HUES64 (cell line): ENCODE measurements at regions not wholly inside any gene's neighbourhood (a gene's known extent, or its start where the extent isn't known, plus 50 kb on each side); places are given as distances from the start of the nearest gene placed in this dataset.

Experiments
- H3K27ac ChIP-seq: 2 replicates; pipeline ENCODE4 v1.7.0; 2013; ENCODE audit warnings: low read depth, low read length, inconsistent platforms
- H3K27me3 ChIP-seq: 2 replicates; pipeline ENCODE4 v1.6.1; 2013; ENCODE audit warnings: mild to moderate bottlenecking, low read length; ENCODE audit not compliant: insufficient read depth
- H3K36me3 ChIP-seq: 2 replicates; pipeline ENCODE4 v1.6.1; 2013; ENCODE audit warnings: mild to moderate bottlenecking, low read length; ENCODE audit not compliant: insufficient read depth
- H3K4me1 ChIP-seq: 2 replicates; pipeline ENCODE4 v1.6.1; 2013; ENCODE audit warnings: mild to moderate bottlenecking, low read length, moderate library complexity; ENCODE audit not compliant: insufficient read depth
- H3K4me3 ChIP-seq: 2 replicates; pipeline ENCODE4 v1.5.1; 2013; ENCODE audit warnings: mild to moderate bottlenecking, low read length, moderate library complexity
- H3K9ac ChIP-seq: 2 replicates; pipeline ENCODE4 v1.6.1; 2013; ENCODE audit warnings: mild to moderate bottlenecking, low read depth, low read length
- H3K9me3 ChIP-seq: 2 replicates; pipeline ENCODE4 v1.6.1; 2013; ENCODE audit warnings: low read depth, low read length; ENCODE audit not compliant: insufficient read depth
- WGBS: fragments of 150-250, 120-280 bp; methylation state at CpG from one replicate; pipeline ENCODE4 v1.1.7; 2013; ENCODE audit warnings: missing lambda C conversion rate; 5-methylcytosine and 5-hydroxymethylcytosine counted together

DNA sequence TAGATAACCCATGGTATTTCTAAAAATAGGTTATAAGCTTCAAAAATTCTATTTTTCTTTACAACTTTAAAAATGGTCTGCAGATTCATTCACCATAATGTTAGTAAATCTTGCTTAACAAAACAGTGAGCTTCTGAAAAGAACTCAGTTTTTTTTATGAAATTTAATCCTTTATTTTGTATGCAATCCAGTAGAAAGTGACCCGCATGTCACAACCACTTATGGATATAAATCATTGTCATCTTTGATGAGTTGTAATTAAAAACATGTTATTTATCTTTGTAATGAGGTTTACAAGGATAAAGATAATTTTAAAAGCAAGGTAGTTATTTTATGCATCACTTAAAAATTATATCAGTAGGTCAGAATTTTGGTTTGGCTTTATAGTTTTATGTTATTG lies 173.5 kb upstream of the SEMA3A start:
- Histone ChIP-seq H3K36me3 (no peaks in the 10 kb centered on the region), H3K4me1 (peaks cover 11% of the 10 kb centered on the region), H3K4me3 (no peak overlapping the region), H3K9ac (no peak overlapping the region), H3K27me3 (no peaks in the 10 kb centered on the region), H3K9me3 (no peaks in the 10 kb centered on the region), H3K27ac (no peak overlapping the region)
- WGBS: no CpG with 5 or more reads among the region's 1 CpG

DNA sequence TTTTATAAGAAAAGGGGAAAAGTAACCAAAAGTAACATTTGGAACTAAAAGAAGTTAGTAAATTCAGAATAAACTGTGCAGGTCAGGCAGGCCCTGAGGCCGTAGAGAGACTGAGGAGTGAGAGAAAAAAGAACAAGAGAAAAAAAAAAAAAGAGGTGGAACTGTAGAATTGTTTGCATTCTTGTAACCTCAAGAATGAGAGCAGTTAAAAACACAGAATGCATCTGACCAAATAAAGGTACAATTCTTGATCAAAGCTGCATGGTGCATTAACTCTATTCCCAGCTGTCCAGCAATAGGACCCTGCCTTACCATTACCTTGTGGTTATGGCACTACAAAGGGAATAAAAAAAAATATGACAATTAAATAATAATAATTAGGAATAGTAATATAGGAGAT lies 170.1 kb upstream of the SEMA3A start:
- Histone ChIP-seq H3K27me3 (no peaks in the 10 kb centered on the region), H3K4me3 (no peak overlapping the region), H3K9ac (no peak overlapping the region), H3K4me1 (peaks cover 11% of the 10 kb centered on the region), H3K36me3 (no peaks in the 10 kb centered on the region), H3K27ac (no peak overlapping the region), H3K9me3 (no peaks in the 10 kb centered on the region)
- WGBS: 63% methylated on average over 1 of the region's 1 CpG

DNA sequence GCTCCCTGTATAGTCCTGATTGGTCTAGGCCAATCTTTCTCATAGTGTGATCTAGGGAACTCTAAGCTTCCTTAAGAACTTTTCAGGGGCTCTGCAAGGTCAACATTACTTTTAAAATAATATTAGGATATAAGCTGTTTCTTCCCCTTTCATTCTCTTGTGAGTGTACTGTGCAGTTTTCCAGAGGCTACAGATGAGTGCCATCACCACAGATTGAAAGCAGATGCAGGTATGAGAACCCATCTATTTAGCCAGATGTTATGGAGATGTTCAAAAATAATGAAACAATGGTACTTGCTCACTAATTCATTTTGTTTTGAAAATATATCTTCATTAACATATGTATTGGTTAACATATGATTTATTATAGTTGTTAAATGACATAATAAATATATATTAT lies 169.2 kb upstream of the SEMA3A start:
- Histone ChIP-seq H3K4me3 (no peak overlapping the region), H3K27ac (no peak overlapping the region), H3K36me3 (no peaks in the 10 kb centered on the region), H3K9ac (no peak overlapping the region), H3K4me1 (peaks cover 11% of the 10 kb centered on the region), H3K9me3 (no peaks in the 10 kb centered on the region), H3K27me3 (no peaks in the 10 kb centered on the region)

DNA sequence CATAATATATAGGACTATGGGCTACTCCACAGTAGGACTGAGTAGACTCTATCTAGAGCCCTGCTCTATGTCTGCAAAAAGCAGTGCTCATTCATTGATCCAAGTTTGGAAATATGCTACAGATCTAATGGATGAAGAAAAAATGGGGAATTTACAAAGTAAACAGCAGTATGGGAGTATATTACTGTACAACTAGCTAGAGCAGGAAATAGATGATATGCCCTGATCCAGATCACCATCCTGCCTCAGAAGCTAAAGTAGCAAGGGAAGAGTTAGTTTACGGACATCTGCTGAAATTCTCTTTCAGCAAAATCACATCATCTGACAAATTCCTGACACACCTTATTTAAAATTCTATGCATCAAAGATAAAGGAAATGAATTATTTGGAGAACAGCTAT lies 168.2 kb upstream of the SEMA3A start:
- no peak overlapping the region for H3K27ac ChIP-seq
- H3K27me3 ChIP-seq: no peaks in the 10 kb centered on the region
- H3K4me3 ChIP-seq: no peak overlapping the region
- H3K4me1 ChIP-seq: peaks cover 11% of the 10 kb centered on the region
- WGBS: 100% methylated on average over 1 of the region's 1 CpG
- H3K9ac ChIP-seq: no peak overlapping the region
- no peaks in the 10 kb centered on the region for H3K36me3 ChIP-seq
- no peaks in the 10 kb centered on the region for H3K9me3 ChIP-seq

DNA sequence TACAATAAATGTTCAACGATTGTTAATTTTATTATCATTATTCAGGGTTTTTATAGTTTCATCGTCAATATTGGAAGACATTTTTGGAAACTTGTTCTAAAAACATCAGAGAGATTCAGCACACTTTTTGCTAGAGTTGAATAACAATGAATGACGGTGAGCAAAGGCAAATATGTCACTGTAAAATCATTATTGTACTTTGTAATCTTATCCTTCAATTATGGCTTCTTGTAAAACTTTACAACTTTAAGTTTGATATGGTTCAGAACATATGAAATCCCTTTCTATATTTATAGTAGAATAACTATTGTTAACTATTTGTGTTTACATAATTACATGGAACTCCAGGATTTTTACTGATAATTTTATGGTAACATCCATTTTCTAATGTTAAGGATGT lies 167.8 kb upstream of the SEMA3A start:
- WGBS: 100% methylated on average over 1 of the region's 3 CpGs
- H3K27me3 ChIP-seq: no peaks in the 10 kb centered on the region
- H3K4me1 ChIP-seq: peaks cover 11% of the 10 kb centered on the region
- no peak overlapping the region for H3K27ac ChIP-seq
- H3K4me3 ChIP-seq: no peak overlapping the region
- H3K9me3 ChIP-seq: no peaks in the 10 kb centered on the region
- H3K9ac ChIP-seq: no peak overlapping the region
- H3K36me3 ChIP-seq: no peaks in the 10 kb centered on the region

DNA sequence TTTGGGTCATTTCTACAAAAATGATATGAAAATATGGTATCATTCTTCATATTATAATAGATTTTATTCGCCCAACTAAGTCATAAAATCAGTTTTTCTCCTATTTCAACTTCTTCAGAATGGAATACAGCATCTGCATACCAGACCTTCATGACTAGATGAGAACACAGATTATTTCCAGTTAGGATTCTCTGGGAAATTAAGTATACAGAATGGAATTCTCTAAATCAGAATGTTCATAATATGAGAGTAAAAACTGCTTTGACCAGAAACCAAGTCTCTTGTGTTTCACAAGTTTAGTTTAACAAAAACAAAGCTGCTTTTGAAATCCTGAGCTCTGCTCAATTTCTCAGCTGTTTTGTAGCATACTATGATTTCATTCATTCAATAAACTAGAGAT lies 160.3 kb upstream of the SEMA3A start:
- H3K27me3 ChIP-seq: no peaks in the 10 kb centered on the region
- H3K4me3 ChIP-seq: no peak overlapping the region
- no peak overlapping the region for H3K27ac ChIP-seq
- H3K9me3 ChIP-seq: no peaks in the 10 kb centered on the region
- WGBS: no CpG with 5 or more reads among the region's 1 CpG
- H3K9ac ChIP-seq: no peak overlapping the region
- H3K4me1 ChIP-seq: no peaks in the 10 kb centered on the region
- no peaks in the 10 kb centered on the region for H3K36me3 ChIP-seq

DNA sequence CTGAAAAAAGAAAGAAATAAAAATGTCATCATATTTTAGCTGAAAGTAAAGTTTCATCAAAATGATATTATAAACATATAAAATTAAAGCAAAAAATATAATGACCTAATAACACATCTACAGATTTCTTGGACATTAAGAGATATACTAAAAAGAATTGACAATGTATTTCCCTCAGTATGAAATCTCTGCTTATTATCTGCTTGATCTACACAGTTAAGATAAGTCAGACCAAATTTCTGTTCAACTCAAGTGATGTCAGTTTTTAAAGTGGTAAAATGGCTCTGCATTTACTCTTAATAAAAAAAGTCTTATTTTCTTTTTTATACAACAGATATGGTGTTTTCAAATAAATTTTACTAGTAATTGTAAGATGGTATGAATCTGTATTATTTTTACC lies 159.4 kb upstream of the SEMA3A start:
- Histone ChIP-seq H3K4me1 (no peaks in the 10 kb centered on the region), H3K4me3 (no peak overlapping the region), H3K9me3 (no peaks in the 10 kb centered on the region), H3K9ac (no peak overlapping the region), H3K27ac (no peak overlapping the region), H3K36me3 (no peaks in the 10 kb centered on the region), H3K27me3 (no peaks in the 10 kb centered on the region)

DNA sequence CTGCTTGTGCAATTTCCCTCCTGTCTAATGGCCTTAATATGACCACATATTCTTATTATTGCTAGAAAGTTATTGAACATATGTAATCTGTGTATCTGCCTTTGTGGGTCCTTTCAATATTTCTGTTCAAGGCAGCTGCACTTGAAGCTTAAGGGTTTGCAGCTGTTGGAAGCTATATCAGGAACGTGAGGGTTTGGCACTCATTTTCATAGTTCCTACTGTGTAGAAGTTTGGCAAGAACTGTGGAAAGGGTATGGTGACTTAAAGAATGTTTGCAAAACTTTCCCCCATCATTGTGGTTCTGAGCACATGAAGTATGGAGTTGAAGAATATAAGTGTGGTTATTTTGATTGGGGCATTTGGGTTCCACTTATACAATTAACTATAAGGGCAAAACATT lies 144.7 kb upstream of the SEMA3A start:
- H3K4me3 ChIP-seq: no peak overlapping the region
- no peak overlapping the region for H3K9ac ChIP-seq
- WGBS: 83% methylated on average over 1 of the region's 1 CpG
- no peaks in the 10 kb centered on the region for H3K36me3 ChIP-seq
- H3K9me3 ChIP-seq: no peaks in the 10 kb centered on the region
- peaks cover 8% of the 10 kb centered on the region; the same call in 1 of the 2 replicates for H3K4me1 ChIP-seq
- H3K27ac ChIP-seq: no peak overlapping the region
- H3K27me3 ChIP-seq: no peaks in the 10 kb centered on the region

DNA sequence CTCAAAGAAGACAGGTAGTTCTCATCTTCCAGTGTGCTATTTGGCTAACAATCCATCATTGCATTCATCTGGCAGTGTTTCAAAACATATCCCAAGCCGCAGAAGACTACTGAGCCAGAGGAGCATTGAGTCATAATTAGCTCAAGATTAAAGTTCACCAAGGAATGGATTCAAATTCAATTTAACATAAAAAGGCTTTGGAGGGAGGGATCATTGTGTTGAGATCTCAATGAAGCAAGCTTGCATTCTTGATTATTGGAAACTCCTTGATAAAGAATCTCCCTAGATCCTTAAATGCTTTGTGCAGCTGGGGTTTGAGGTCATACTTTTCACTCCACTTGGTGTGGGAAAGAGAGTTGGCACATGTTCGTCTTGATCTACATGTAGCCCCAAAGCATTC lies 142.8 kb upstream of the SEMA3A start:
- H3K36me3 ChIP-seq: no peaks in the 10 kb centered on the region
- no peak overlapping the region for H3K9ac ChIP-seq
- H3K27ac ChIP-seq: no peak overlapping the region
- H3K4me1 ChIP-seq: peaks cover 8% of the 10 kb centered on the region; the same call in 1 of the 2 replicates
- 86% methylated on average over 2 of the region's 2 CpGs for WGBS
- no peak overlapping the region for H3K4me3 ChIP-seq
- H3K27me3 ChIP-seq: no peaks in the 10 kb centered on the region
- no peaks in the 10 kb centered on the region for H3K9me3 ChIP-seq

DNA sequence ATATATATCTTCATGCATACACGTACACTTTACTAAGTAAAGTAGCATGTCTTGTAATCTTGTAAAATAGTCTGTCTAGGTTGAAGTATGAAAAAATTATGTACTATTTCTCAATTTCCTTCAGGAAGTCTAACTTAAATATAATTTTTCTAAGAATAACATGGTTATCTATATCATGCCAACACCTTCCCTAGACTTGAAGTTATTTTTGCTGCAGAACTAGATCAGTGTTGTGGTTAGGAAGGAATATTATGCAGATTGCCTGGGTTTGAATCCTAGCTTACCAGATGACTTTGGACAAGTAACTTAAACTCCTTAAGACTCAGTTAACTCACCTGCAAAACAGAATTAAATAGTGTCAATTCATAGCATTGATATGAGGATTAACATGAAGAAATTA lies 142.2 kb upstream of the SEMA3A start:
- no peak overlapping the region for H3K4me3 ChIP-seq
- H3K36me3 ChIP-seq: no peaks in the 10 kb centered on the region
- H3K27me3 ChIP-seq: no peaks in the 10 kb centered on the region
- WGBS: no CpG with 5 or more reads among the region's 1 CpG
- H3K4me1 ChIP-seq: peaks cover 8% of the 10 kb centered on the region; the same call in 1 of the 2 replicates
- no peaks in the 10 kb centered on the region for H3K9me3 ChIP-seq
- no peak overlapping the region for H3K27ac ChIP-seq
- no peak overlapping the region for H3K9ac ChIP-seq

DNA sequence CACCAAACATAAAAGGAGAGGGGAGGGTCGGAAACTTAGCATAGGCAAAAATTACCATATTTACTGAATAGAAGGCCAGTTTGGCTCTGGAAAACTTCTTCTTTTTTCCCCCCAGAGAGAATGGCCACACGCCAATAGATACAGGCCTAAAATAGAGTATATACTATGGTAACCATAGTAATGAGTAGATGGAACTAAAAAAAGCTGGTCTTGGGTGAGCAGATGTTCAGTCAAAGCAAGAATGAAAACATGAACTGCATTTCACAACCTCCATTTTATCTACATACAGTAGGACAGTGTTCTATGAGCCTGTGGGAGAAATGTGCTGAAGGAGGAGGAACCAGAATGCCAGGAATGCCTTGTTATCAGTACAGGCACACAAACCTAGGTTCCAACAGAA lies 141.7 kb upstream of the SEMA3A start:
- Histone ChIP-seq H3K36me3 (no peaks in the 10 kb centered on the region), H3K4me1 (peaks cover 8% of the 10 kb centered on the region; the same call in 1 of the 2 replicates), H3K27me3 (no peaks in the 10 kb centered on the region), H3K4me3 (no peak overlapping the region), H3K9ac (no peak overlapping the region), H3K27ac (no peak overlapping the region), H3K9me3 (no peaks in the 10 kb centered on the region)
- no CpG with 5 or more reads among the region's 2 CpGs for WGBS

DNA sequence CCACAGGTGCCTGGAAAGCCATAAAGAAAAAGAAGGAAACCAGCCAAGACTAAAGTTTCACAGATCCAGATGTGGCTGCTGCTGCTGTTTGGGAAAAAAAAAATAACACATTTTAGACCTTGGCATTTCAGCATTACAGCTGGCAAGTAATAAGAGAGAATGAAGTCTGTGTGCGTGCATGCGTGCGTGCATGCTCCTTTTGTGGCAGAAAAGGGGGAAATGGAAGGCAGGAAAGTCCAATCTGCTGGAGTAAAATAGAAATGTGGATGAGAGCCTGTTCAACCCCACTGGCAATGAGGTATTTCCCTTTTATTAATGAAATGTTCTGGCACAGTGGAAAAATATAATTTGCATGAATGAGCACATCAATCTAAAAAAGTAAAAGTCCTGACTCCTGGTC lies 137.0 kb upstream of the SEMA3A start:
- Histone ChIP-seq H3K36me3 (no peaks in the 10 kb centered on the region), H3K9ac (no peak overlapping the region), H3K27ac (no peak overlapping the region), H3K9me3 (no peaks in the 10 kb centered on the region), H3K27me3 (no peaks in the 10 kb centered on the region), H3K4me3 (no peak overlapping the region), H3K4me1 (peaks cover 8% of the 10 kb centered on the region; the same call in 1 of the 2 replicates)
- over 99% methylated on average over 3 of the region's 3 CpGs for WGBS
